ENCODE measurements at regions not wholly inside any gene's neighbourhood (a gene's known extent, or its start where the extent isn't known, plus 50 kb on each side); places are given as distances from the start of the nearest gene placed in this dataset.
"Not testable (repeated sequence)": the region's sequence is repeated elsewhere in the genome, so short reads cannot be mapped to it uniquely, and the experiment has no call there.

DNA sequence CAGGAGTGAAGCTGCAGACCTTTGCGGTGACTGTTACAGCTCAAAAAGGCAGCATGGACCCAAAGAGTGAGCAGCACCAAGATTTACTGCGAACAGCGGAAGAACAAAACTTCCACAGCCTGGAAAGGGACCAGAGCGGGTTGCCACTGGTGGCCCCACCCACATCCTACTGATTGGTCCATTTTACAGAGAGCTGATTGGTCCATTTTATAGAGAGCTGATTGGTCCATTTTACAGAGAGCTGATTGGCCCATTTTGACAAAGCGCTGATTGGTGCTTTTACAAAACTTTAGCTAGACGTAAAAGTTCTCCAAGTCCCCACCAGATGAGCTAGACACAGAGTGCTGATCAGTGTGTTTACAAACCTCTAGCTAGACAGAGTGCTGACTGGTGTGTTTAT, 134.2 kb upstream of the FRG1 start:
- no peak overlapping the region for H3K4me3 ChIP-seq (ENCODE audit: low read depth, low read length)
- TF ChIP-seq, protein P1, sequence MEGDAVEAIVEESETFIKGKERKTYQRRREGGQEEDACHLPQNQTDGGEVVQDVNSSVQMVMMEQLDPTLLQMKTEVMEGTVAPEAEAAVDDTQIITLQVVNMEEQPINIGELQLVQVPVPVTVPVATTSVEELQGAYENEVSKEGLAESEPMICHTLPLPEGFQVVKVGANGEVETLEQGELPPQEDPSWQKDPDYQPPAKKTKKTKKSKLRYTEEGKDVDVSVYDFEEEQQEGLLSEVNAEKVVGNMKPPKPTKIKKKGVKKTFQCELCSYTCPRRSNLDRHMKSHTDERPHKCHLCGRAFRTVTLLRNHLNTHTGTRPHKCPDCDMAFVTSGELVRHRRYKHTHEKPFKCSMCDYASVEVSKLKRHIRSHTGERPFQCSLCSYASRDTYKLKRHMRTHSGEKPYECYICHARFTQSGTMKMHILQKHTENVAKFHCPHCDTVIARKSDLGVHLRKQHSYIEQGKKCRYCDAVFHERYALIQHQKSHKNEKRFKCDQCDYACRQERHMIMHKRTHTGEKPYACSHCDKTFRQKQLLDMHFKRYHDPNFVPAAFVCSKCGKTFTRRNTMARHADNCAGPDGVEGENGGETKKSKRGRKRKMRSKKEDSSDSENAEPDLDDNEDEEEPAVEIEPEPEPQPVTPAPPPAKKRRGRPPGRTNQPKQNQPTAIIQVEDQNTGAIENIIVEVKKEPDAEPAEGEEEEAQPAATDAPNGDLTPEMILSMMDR (IDR thresholded peaks at IDR 0.05; ENCODE audit: control insufficient read depth, extremely low read depth, insufficient read depth): no peak
- DNase-seq (ENCODE audit: low read depth): no peak

DNA sequence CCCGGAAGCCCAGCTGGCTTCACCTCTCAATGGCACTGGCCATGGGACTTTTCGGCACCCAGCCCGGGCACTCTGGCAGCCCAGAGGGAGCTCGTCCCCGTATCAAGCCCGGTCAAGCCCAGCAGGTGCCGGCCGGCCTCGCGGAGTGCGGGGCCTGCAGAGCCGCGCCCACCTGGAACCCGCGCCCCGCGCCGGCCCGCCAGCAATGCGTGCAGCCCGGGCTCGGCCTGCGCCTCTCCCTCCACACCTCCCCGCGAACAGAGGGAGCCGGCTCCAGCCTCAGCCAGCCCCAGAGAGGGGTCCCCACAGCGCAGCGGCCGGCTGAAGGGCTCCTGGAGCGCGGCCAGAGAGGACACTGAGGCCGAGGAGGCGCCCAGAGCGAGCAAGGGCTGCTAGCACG, 133.6 kb upstream of the FRG1 start:
- H3K4me3 ChIP-seq (ENCODE audit: low read depth, low read length): no peak overlapping the region
- TF ChIP-seq, protein P1 (IDR thresholded peaks at IDR 0.05; ENCODE audit: control insufficient read depth, extremely low read depth, insufficient read depth): no peak
- no peak for DNase-seq (ENCODE audit: low read depth)

GRCh38 chr4:189809241-189809735, 131.4 kb upstream of the FRG1 start:
- DNase-seq (ENCODE audit: low read depth): no peak
- TF ChIP-seq, protein P1 (IDR thresholded peaks at IDR 0.05; ENCODE audit: control insufficient read depth, extremely low read depth, insufficient read depth): no peak
- no peak overlapping the region for H3K4me3 ChIP-seq (ENCODE audit: low read depth, low read length)

DNA sequence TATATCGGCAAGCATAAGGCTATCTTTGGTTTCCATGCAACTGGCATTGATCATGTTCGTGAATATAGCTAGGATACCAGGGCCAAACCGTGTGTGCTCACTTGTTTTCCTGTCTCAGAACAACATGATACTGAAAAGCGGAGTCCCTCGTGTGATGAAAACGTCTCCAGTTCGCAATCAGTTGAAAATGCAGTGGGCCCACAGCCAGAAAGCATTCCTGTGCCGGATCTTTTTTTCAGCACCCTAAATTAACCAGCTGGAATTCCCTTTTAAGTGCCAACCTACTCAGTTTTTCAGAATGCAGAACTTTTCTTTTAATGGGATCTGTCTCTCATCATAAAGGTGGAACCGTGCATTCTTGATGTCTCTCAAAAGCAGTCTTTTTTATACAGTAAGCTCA, 130.8 kb upstream of the FRG1 start:
- TF ChIP-seq, protein P1 (IDR thresholded peaks at IDR 0.05; ENCODE audit: control insufficient read depth, extremely low read depth, insufficient read depth): no peak
- H3K4me3 ChIP-seq (ENCODE audit: low read depth, low read length): no peak overlapping the region
- DNase-seq (ENCODE audit: low read depth): no peak

- H3K4me3 ChIP-seq (ENCODE audit: low read depth, low read length); DNase-seq (ENCODE audit: low read depth): not testable (repeated sequence)
Measured at GRCh38 chr4:189810318-189811181, 130.1 kb upstream of the FRG1 start.

- TF ChIP-seq, protein P1 (IDR thresholded peaks at IDR 0.05; ENCODE audit: control insufficient read depth, extremely low read depth, insufficient read depth): no peak
- DNase-seq (ENCODE audit: low read depth): peak; percentile 54
- H3K4me3 ChIP-seq (ENCODE audit: low read depth, low read length): no peak overlapping the region
Measured at GRCh38 chr4:189815404-189816192, 125.1 kb upstream of the FRG1 start.

DNA sequence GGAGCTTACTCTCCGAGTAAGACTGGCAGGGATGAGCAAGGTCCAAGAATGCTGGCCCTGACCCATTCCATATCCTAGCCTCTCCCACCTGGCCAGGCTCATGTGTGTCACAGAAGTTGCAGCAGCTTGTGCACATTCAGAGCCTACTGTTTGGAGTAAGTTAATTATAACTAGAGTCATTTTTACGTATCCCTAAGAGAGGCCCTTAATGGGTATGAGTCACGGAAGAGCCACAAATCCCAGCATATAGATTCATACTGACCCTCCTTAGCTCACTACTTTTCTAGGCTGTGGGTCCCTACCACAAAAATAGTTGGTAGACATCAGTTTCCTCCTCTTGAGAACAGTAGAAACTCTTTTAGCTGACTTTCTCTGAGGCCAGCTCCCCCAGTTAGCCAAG, 118.3 kb upstream of the FRG1 start:
- no peak overlapping the region for H3K4me3 ChIP-seq (ENCODE audit: low read depth, low read length)
- TF ChIP-seq, protein P1 (IDR thresholded peaks at IDR 0.05; ENCODE audit: control insufficient read depth, extremely low read depth, insufficient read depth): no peak
- no peak for DNase-seq (ENCODE audit: low read depth)
